ENCODE measurements at regions not wholly inside any gene's neighbourhood (a gene's known extent, or its start where the extent isn't known, plus 50 kb on each side); places are given as distances from the start of the nearest gene placed in this dataset.
A peak's percentile ranks its signal among the peaks of the same experiment; 100 is the strongest.

GRCh38 chr1:19010995-19011844 is 54.7 kb upstream of the IFFO2 start:
- Histone ChIP-seq H3K27ac (replicated peaks) (no peak overlapping the region), H3K4me3 (replicated peaks; ENCODE audit: insufficient read depth, low read length) (no peak overlapping the region), H3K27me3 (ENCODE audit: insufficient read depth, poor library complexity, severe bottlenecking) (no peaks in the 10 kb centered on the region)
- TF ChIP-seq SPI1 (IDR thresholded peaks at IDR 0.05; ENCODE audit: borderline replicate concordance, low read depth) (no peak), CTCF (IDR thresholded peaks at IDR 0.05; ENCODE audit: insufficient read depth, low read length) (no peak), GABPA (IDR thresholded peaks at IDR 0.05; ENCODE audit: low read depth) (no peak), REST (IDR thresholded peaks at IDR 0.05; ENCODE audit: insufficient replicate concordance, low read depth) (no peak), POLR2AphosphoS5 (IDR thresholded peaks at IDR 0.05; ENCODE audit: low read depth) (no peak)
- peak; percentile 45 to 82 for DNase-seq (ENCODE audit: low read depth in 1 of 2, low spot score in 1 of 2)

GRCh38 chr1:19010503-19010902 is 54.0 kb upstream of the IFFO2 start:
- DNase-seq (ENCODE audit: low read depth in 1 of 2, low spot score in 1 of 2): no peak
- H3K4me3 ChIP-seq (replicated peaks; ENCODE audit: insufficient read depth, low read length): no peak overlapping the region
- H3K27me3 ChIP-seq (ENCODE audit: insufficient read depth, poor library complexity, severe bottlenecking): no peaks in the 10 kb centered on the region
- no peak overlapping the region for H3K27ac ChIP-seq (replicated peaks)
- TF ChIP-seq GABPA (IDR thresholded peaks at IDR 0.05; ENCODE audit: low read depth) (no peak), SPI1 (IDR thresholded peaks at IDR 0.05; ENCODE audit: borderline replicate concordance, low read depth) (no peak), CTCF (IDR thresholded peaks at IDR 0.05; ENCODE audit: insufficient read depth, low read length) (no peak), REST (IDR thresholded peaks at IDR 0.05; ENCODE audit: insufficient replicate concordance, low read depth) (no peak), POLR2AphosphoS5 (IDR thresholded peaks at IDR 0.05; ENCODE audit: low read depth) (no peak)

- Histone ChIP-seq H3K27me3 (ENCODE audit: insufficient read depth, poor library complexity, severe bottlenecking) (no peaks in the 10 kb centered on the region), H3K4me3 (replicated peaks; ENCODE audit: insufficient read depth, low read length) (no peak overlapping the region), H3K27ac (replicated peaks) (no peak overlapping the region)
- TF ChIP-seq GABPA (IDR thresholded peaks at IDR 0.05; ENCODE audit: low read depth) (no peak), CTCF (IDR thresholded peaks at IDR 0.05; ENCODE audit: insufficient read depth, low read length) (no peak), POLR2AphosphoS5 (IDR thresholded peaks at IDR 0.05; ENCODE audit: low read depth) (no peak), REST (IDR thresholded peaks at IDR 0.05; ENCODE audit: insufficient replicate concordance, low read depth) (no peak), SPI1 (IDR thresholded peaks at IDR 0.05; ENCODE audit: borderline replicate concordance, low read depth) (no peak)
- DNase-seq (ENCODE audit: low read depth in 1 of 2, low spot score in 1 of 2): no peak
Measured at GRCh38 chr1:19009882-19010321, 53.4 kb upstream of the IFFO2 start.
